HG03342 (cell line): ENCODE measurements at regions not wholly inside any gene's neighbourhood (a gene's known extent, or its start where the extent isn't known, plus 50 kb on each side); places are given as distances from the start of the nearest gene placed in this dataset.
"Not testable (repeated sequence)": the region's sequence is repeated elsewhere in the genome, so short reads cannot be mapped to it uniquely, and the experiment has no call there.

ENCODE experiments used
- ATAC-seq: cut with Tn5 transposase; IDR thresholded peaks from one replicate; pipeline ENCODE4 v1.9.1; 2021; ENCODE audit warnings: mild to moderate bottlenecking, moderate library complexity; ENCODE audit not compliant: unreplicated experiment

GRCh38 chr9:26125693-26126092, 447.4 kb upstream of the TUSC1 start:
- ATAC-seq: no peak

- ATAC-seq: not testable (repeated sequence)
Measured at GRCh38 chr9:26116085-26116484, 437.8 kb upstream of the TUSC1 start.

DNA sequence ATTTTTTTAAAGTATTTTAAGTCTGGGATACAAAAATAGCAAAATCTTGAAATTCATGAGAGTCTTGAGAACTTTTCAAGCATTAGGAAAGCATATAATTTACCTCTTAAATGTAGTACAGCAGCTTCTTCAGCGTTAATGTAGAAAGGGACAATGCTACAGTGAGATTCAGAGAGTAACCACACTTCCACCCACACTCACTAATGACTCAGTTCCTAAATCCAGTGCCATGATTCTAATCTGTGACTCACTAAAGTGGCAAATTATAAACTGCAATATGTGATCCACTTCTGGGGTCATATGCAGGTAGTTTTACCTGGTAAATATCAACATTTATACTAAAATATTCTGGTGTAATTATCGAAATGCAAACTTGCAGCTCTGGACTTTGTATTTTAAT, 434.5 kb upstream of the TUSC1 start:
- no peak for ATAC-seq

DNA sequence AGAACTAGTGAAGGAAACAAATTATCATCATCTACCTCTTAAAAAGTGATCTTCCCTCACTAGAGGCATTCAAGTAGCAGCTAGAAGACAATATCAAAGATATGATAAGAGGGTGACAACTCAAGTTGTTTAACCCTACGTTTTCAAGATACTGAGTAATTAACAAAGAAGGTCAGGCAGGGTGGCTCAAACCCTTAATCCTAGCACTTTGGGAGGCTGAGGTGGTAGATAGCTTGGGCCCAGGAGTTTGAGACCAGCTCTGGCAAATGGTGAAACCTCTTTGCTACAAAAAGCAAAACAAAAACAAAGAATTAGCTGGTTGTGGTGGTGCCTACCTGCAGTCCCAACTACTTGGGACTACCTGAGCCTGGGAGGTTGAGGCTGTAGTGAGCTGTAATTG, 408.2 kb upstream of the TUSC1 start:
- ATAC-seq: no peak

GRCh38 chr9:26081847-26082246, 403.6 kb upstream of the TUSC1 start:
- ATAC-seq: no peak

DNA sequence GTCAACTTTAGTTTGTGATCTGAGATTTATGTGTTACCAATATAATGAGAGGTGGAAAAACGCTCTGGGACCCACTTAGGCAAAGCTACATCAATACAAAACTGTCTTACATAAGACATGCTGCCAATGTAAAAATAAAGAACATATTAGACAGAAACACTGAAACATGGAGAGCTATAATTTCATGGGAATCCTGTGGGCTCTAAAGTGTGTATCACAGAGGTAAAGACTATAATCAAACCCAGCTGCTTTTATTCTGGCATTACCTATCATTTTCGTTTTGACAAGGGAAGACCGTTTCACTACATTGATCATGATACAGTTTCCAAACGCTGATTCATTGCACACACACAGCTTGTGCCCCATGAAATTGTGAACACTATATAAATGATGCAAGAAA, 400.5 kb upstream of the TUSC1 start:
- ATAC-seq: no peak

GRCh38 chr9:26077860-26078259, 399.6 kb upstream of the TUSC1 start:
- ATAC-seq: no peak

GRCh38 chr9:26067608-26068007, 389.4 kb upstream of the TUSC1 start:
- ATAC-seq: no peak

- ATAC-seq: no peak
Measured at GRCh38 chr9:26066237-26066636, 388.0 kb upstream of the TUSC1 start.

- no peak for ATAC-seq
Measured at GRCh38 chr9:26061948-26062575, 383.8 kb upstream of the TUSC1 start.

GRCh38 chr9:26058111-26058895, 380.1 kb upstream of the TUSC1 start:
- no peak for ATAC-seq

DNA sequence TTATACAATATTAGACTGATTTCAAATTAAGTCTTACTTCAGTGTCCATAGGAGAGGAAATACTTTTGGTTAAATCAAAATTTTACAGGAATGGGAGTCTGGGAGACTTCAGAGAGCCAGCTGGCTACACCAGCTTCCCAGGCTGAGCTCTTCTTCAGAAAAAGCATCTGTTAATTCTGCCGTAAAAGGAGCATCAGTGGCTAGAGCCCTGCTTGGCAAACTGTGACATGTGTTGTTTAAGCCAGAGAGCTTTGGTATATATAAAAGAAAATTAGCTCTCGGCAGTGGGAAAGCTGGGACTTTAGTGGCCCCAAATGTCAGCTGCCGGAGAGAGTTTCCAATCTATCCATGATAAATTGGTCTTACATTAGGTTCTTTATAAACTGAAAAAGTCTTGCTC, 378.8 kb upstream of the TUSC1 start:
- no peak for ATAC-seq

DNA sequence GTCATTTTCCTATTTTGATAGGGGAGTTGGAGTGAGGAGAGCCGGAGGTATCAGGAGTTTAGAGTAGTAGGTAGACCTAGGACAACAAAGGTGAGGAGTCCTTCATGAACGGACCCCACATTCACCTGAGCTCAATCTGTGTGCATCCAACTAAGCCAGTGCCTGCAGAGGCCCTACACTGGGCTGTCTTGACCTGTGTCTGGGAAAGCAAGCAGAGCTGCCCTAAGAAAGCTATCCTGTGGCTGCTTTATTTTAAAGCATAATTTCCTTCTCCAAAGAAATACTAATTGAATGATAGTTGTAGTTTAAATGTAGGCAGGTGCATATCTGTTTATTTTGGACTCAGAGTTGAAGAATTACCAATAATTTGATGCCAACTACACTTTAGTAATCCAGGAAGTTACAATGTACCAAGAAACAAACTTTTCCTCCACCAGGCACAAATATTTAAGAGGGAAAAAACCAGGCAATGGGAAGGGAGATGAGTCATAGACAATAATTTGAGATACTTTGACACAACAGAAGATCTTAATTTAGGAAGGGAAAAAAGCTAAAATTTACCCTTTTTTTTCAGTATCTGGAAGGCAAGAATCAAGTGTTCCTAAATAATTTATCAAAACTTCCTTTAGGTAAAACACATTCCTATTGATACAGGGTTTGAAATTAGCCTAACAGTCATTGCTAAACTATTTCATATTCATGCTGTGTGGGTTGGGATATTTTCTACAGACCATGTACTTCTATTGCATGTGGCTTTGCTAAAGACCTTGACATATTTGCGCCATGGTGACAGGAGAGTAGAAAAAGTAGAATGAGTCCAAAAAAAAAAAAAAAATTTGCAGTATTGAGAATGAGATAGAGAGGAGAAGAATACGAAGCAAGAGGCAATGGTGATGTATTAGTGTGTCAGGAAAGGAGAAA, 376.6 kb upstream of the TUSC1 start:
- ATAC-seq: no peak

DNA sequence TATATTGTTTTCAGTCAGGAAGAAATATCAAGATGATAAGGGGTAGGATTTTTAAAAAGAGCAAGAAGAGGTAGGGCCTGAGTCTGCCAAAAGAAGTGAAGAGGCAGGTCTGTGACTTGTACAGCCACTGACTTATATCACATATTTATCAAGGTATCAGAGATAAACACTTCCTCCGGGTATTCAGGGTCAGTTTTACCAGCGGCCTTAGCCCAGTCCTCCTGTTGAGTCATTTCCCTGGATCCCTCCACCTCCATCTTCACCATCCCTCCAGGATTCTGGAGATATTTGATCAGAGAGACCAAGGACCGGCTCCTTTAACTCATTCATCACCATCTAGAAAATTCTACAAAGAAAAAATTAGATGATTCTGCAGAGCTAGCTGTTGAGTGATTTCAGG, 375.7 kb upstream of the TUSC1 start:
- no peak for ATAC-seq

- no peak for ATAC-seq
Measured at GRCh38 chr9:26043431-26043830, 365.2 kb upstream of the TUSC1 start.

DNA sequence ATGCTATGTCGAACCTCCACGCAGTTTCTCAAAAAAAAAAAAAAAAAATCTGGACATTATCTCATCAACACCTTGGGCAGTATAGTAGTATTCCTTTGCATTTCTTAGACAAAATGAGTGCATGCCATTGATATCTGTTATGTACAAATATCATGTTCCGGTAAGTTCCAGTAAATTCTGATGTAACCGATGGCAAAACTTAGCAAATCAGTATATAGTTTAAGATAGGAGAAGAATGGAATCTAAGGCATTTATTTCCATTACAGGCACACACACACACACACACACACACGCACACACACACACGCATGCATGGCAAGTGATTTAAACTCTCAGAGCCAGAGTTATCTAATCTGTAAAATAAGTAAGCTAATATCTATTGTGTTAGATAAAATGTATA, 356.5 kb upstream of the TUSC1 start:
- ATAC-seq: no peak

GRCh38 chr9:26033336-26033735, 355.1 kb upstream of the TUSC1 start:
- no peak for ATAC-seq

GRCh38 chr9:26026423-26027100, 348.3 kb upstream of the TUSC1 start:
- no peak for ATAC-seq

DNA sequence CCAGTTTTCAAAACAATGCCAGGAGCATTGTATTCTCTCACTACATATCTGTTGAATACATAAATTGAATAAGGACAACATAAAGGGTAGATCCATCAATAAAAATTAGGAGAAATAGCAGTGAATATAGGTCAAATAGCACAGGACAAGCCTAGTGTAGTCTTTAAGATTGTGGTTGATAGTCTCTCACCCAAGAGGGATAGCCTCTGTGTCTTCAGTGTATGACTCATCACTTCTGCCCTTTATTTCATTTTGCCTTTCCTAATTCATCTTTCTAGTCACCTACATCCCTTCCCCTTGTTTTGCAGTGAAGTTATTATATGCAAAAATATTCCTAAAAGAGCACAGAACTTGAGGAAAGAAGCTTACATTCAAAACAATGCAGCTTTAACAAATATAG, 335.0 kb upstream of the TUSC1 start:
- ATAC-seq: no peak

DNA sequence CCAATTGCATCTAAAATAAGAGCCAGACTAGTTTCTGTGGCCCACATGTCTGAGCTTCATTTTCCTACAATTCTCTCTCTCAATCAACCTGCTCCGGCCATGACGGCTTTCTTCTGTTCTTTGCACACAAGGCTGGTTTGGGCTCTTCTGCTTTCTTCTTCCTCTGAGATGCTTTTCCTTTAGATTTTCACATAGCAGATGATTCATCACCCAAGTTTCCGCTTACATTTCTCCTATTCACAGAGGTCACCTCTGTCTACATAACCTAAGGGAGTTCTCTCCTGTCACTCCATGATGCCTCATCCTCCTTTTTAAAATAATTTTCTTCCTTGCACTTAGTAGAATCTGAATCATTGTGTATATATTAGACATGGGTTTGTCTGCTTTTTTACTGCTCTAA, 334.6 kb upstream of the TUSC1 start:
- ATAC-seq: no peak

- no peak for ATAC-seq
Measured at GRCh38 chr9:25994605-25995004, 316.4 kb upstream of the TUSC1 start.
